IMR-90 (cell line): ENCODE measurements at regions not wholly inside any gene's neighbourhood (a gene's known extent, or its start where the extent isn't known, plus 50 kb on each side); places are given as distances from the start of the nearest gene placed in this dataset.
A peak's percentile ranks its signal among the peaks of the same experiment; 100 is the strongest.

Experiments
- ATAC-seq: fragments of 200-7000 bp; cut with Tn5 transposase; 2 replicates; pipeline ENCODE4 v1.9.1; 2020; ENCODE audit warnings: low read depth, mild to moderate bottlenecking, moderate library complexity
- BruUV-seq: library from RNA; stranded (reverse); fragments of 400-500 nt; replicated peaks from 2 replicates; lab custom pipeline; 2021; lab: Mats Ljungman, UMichigan
- CTCF ChIA-PET: fragments of 300-600 bp; formaldehyde crosslinking; extraction: SDS; loops from one replicate; lab custom pipeline; 2021; ENCODE audit warnings: antibody characterized with exemption; lab: Yijun Ruan, JAX
- POLR2A ChIA-PET: fragments of 300-600 bp; sonication (Branson Sonifier 250); formaldehyde crosslinking; loops from one replicate; lab custom pipeline; 2022; ENCODE audit warnings: antibody characterized with exemption; ENCODE audit not compliant: unreplicated experiment; lab: Charles Lee
- DNase-seq: peaks from one replicate; pipeline ENCODE4 v3.0.0; 2013
- H2AFZ ChIP-seq: replicated peaks from 2 replicates; pipeline ENCODE3; 2013; ENCODE audit warnings: low read length, mild to moderate bottlenecking; ENCODE audit not compliant: poor library complexity
- H2AK5ac ChIP-seq: 2 replicates; pipeline ENCODE4 v1.6.1; 2013; ENCODE audit warnings: low read depth, low read length, inconsistent platforms
- H2AK9ac ChIP-seq: replicated peaks from 2 replicates; pipeline ENCODE3; 2013; ENCODE audit warnings: mild to moderate bottlenecking, low read depth, low read length, moderate library complexity; ENCODE audit not compliant: poor library complexity
- H2BK120ac ChIP-seq: 2 replicates; pipeline ENCODE4 v1.6.1; 2013; ENCODE audit warnings: low read depth, low read length, inconsistent platforms
- H2BK15ac ChIP-seq: 3 replicates; pipeline ENCODE4 v1.6.1; 2013; ENCODE audit warnings: low read depth, low read length, inconsistent platforms
- H2BK20ac ChIP-seq: 2 replicates; pipeline ENCODE4 v1.6.1; 2013; ENCODE audit warnings: low read depth, mild to moderate bottlenecking, inconsistent platforms, low read length, moderate library complexity
- H2BK5ac ChIP-seq: 2 replicates; pipeline ENCODE4 v1.6.1; 2013; ENCODE audit warnings: mild to moderate bottlenecking, low read depth, low read length, inconsistent platforms; ENCODE audit not compliant: poor library complexity, severe bottlenecking
- H3K14ac ChIP-seq: replicated peaks from 2 replicates; pipeline ENCODE4 v1.6.1; 2013; ENCODE audit warnings: low read depth, low read length, inconsistent platforms
- H3K18ac ChIP-seq: 2 replicates; pipeline ENCODE4 v1.6.1; 2013; ENCODE audit warnings: low read depth, low read length, control low read depth
- H3K23ac ChIP-seq: 2 replicates; pipeline ENCODE4 v1.6.1; 2013; ENCODE audit warnings: low read depth, low read length, inconsistent platforms
- H3K27ac ChIP-seq: 2 replicates; pipeline ENCODE4 v1.5.1; 2013; ENCODE audit warnings: mild to moderate bottlenecking, control low read depth, low read length; ENCODE audit not compliant: insufficient read depth
- H3K27me3 ChIP-seq: 2 replicates; pipeline ENCODE4 v1.6.1; 2013; ENCODE audit warnings: low read length; ENCODE audit not compliant: control insufficient read depth, insufficient read depth
- H3K36me3 ChIP-seq: 2 replicates; pipeline ENCODE4 v1.6.1; 2013; ENCODE audit warnings: low read length, mixed read lengths; ENCODE audit not compliant: control insufficient read depth, insufficient read depth
- H3K4ac ChIP-seq: 2 replicates; pipeline ENCODE4 v1.6.1; 2013; ENCODE audit warnings: low read depth, low read length, inconsistent platforms
- H3K4me1 ChIP-seq: 2 replicates; pipeline ENCODE4 v1.6.1; 2013; ENCODE audit warnings: low read length, mixed read lengths; ENCODE audit not compliant: control insufficient read depth, insufficient read depth
- H3K4me2 ChIP-seq: 2 replicates; pipeline ENCODE4 v1.6.1; 2013; ENCODE audit warnings: low read depth, mild to moderate bottlenecking, control low read depth, low read length, moderate library complexity
- H3K4me3 ChIP-seq: 2 replicates; pipeline ENCODE4 v1.5.1; 2013; ENCODE audit warnings: low read depth, mild to moderate bottlenecking, control low read depth, low read length, moderate library complexity; ENCODE audit not compliant: insufficient read depth
- H3K56ac ChIP-seq: 2 replicates; pipeline ENCODE4 v1.6.1; 2013; ENCODE audit warnings: low read length, inconsistent platforms; ENCODE audit not compliant: insufficient read depth; ENCODE audit errors: extremely low read depth
- H3K79me1 ChIP-seq, 2 experiments: 2 replicates each; pipeline ENCODE4 v1.6.1; 2013; ENCODE audit warnings: low read length in 2 of 2, inconsistent platforms in 1 of 2, low read depth in 1 of 2
- H3K9ac ChIP-seq: 2 replicates; pipeline ENCODE4 v1.6.1; 2013; ENCODE audit warnings: low read depth, low read length, control low read depth
- H3K9me1 ChIP-seq: 2 replicates; pipeline ENCODE4 v1.6.1; 2013; ENCODE audit warnings: low read length, inconsistent platforms; ENCODE audit not compliant: insufficient read depth
- H3K9me3 ChIP-seq: 2 replicates; pipeline ENCODE4 v1.6.1; 2013; ENCODE audit warnings: low read length; ENCODE audit not compliant: control insufficient read depth, insufficient read depth
- H4K20me1 ChIP-seq: 2 replicates; pipeline ENCODE4 v1.6.1; 2013; ENCODE audit warnings: low read length, inconsistent platforms; ENCODE audit not compliant: insufficient read depth
- H4K5ac ChIP-seq: 2 replicates; pipeline ENCODE4 v1.6.1; 2013; ENCODE audit warnings: mild to moderate bottlenecking, low read depth, low read length, control low read depth
- H4K8ac ChIP-seq, 2 experiments: 2 replicates each; pipeline ENCODE4 v1.6.1; 2013; ENCODE audit warnings: low read depth in 2 of 2, low read length in 2 of 2, control low read depth in 1 of 2, inconsistent platforms in 1 of 2
- H4K91ac ChIP-seq: 2 replicates; pipeline ENCODE4 v1.6.1; 2013; ENCODE audit warnings: low read depth, low read length, inconsistent platforms; ENCODE audit not compliant: insufficient read depth
- BHLHE40 ChIP-seq: fragments of 150-350 bp; IDR thresholded peaks from 2 replicates; pipeline ENCODE4 v1.6.1; 2016; ENCODE audit warnings: mild to moderate bottlenecking, low read depth, low read length
- CEBPB ChIP-seq: IDR thresholded peaks from 2 replicates; pipeline ENCODE4 v1.6.1; 2012; ENCODE audit warnings: low read depth, low read length, improper control_type of control experiment
- CHD1 ChIP-seq: IDR thresholded peaks from 2 replicates; pipeline ENCODE4 v1.6.1; 2012; ENCODE audit warnings: low read depth, low read length, improper control_type of control experiment
- CTCF ChIP-seq: conservative IDR thresholded peaks from 2 replicates; pipeline ENCODE4 v1.5.1; 2012; ENCODE audit warnings: mild to moderate bottlenecking, low read depth, low read length, improper control_type of control experiment
- FOS ChIP-seq: fragments of 150-350 bp; IDR thresholded peaks from 2 replicates; pipeline ENCODE4 v1.6.1; 2016; ENCODE audit warnings: low read depth, low read length
- MAZ ChIP-seq: IDR thresholded peaks from 2 replicates; pipeline ENCODE4 v1.6.1; 2012; ENCODE audit warnings: low read depth, mild to moderate bottlenecking, low read length, improper control_type of control experiment, moderate library complexity, borderline replicate concordance
- POLR2A ChIP-seq: IDR thresholded peaks from 2 replicates; pipeline ENCODE4 v1.6.1; 2012; ENCODE audit warnings: mild to moderate bottlenecking, low read depth, low read length
- RAD21 ChIP-seq: IDR thresholded peaks from 2 replicates; pipeline ENCODE4 v1.6.1; 2012; ENCODE audit warnings: low read length, improper control_type of control experiment
- RCOR1 ChIP-seq: IDR thresholded peaks from 2 replicates; pipeline ENCODE4 v1.6.1; 2012; ENCODE audit warnings: mild to moderate bottlenecking, low read length, improper control_type of control experiment; ENCODE audit not compliant: insufficient replicate concordance
- RFX5 ChIP-seq: IDR thresholded peaks from 2 replicates; pipeline ENCODE4 v1.8.0; 2012; ENCODE audit warnings: low read depth, mild to moderate bottlenecking, low read length, moderate library complexity
- WGBS, 2 experiments: methylation state at CpG; one replicate each; pipeline versions ENCODE4 v1.1.5 to v1.1.7; 2013; ENCODE audit warnings: missing lambda C conversion rate in 2 of 2; ENCODE audit not compliant: insufficient read length in 1 of 2; ENCODE audit errors: extremely low coverage in 2 of 2; 5-methylcytosine and 5-hydroxymethylcytosine counted together
- dilution Hi-C: fragments of 300-500 bp; cut with HindIII; formaldehyde crosslinking; loops from one replicate; pipeline ENCODE4 v1.14.3; 2018; ENCODE audit warnings: low sequenced_read_pairs; ENCODE audit not compliant: unreplicated experiment
- in situ Hi-C: fragments of 300-500 bp; cut with MboI; formaldehyde crosslinking; loops from 3 replicates; pipeline ENCODE4 v1.14.3; 2019; ENCODE audit warnings: low sequenced_read_pairs, inconsistent platforms, mixed read lengths
- intact Hi-C: fragments of 100-400 bp; cut with micrococcal nuclease; formaldehyde crosslinking; loops from 2 replicates; pipeline ENCODE4 v1.10.0; 2022
- TF ChIP-seq, protein P1 (sequence below): fragments of 150-350 bp; IDR thresholded peaks from 2 replicates; pipeline ENCODE4 v1.6.1; 2017; ENCODE audit warnings: mild to moderate bottlenecking, antibody characterized with exemption, low read length, low read depth
- TF ChIP-seq, protein P2 (sequence below): fragments of 150-350 bp; IDR thresholded peaks from 2 replicates; pipeline ENCODE4 v1.6.1; 2016; ENCODE audit warnings: low read depth, mild to moderate bottlenecking, low read length, moderate library complexity, borderline replicate concordance

DNA sequence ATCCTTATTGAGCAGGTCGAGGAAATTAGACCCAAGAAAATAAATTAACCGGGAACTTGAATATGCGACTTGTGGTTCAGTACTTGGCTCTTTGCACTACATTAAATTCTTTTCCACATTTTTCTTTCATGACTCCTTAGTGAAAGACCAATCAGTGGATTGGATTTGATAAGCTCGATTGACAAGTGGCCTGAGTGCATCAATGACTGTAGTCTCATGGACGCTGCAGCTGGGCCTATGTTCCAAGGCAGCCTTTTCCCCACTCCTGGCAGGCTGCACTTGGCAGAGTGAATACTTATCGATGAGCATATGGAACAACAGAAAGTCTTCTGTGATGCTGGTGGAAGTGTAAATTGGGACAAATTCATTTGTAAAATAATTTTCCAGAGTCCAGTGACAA, 210.8 kb upstream of the EXOC2 start:
- dilution Hi-C loops, result no loop called here
- H2BK120ac ChIP-seq, result no peak overlapping the region
- no peak overlapping the region for H4K5ac ChIP-seq
- ChIA-PET POLR2A (no interaction called here), CTCF (interaction anchor here (0.6 kb wide), 1 partner anchor 352 kb away, joined by 3 read pairs; no protein-coding TSS in a partner anchor)
- H3K9me3 ChIP-seq, result no peaks in the 10 kb centered on the region
- peaks cover 20% of the 10 kb centered on the region for H3K27me3 ChIP-seq
- no peak overlapping the region for H3K4ac ChIP-seq
- no peak overlapping the region for H3K4me3 ChIP-seq
- H2BK5ac ChIP-seq, result no peak overlapping the region
- peak; percentile 32; the same call in 1 of the 2 replicates for ATAC-seq
- H3K14ac ChIP-seq, result no peak overlapping the region
- no CpG with 5 or more reads among the region's 6 CpGs for WGBS, 2 experiments
- no peak overlapping the region for H4K8ac ChIP-seq
- H4K20me1 ChIP-seq, result no peaks in the 10 kb centered on the region
- H3K4me2 ChIP-seq, result no peak overlapping the region
- intact Hi-C loops, result no loop called here
- H2BK15ac ChIP-seq, result no peak overlapping the region
- H2AFZ ChIP-seq, result no peak overlapping the region
- H3K18ac ChIP-seq, result no peak overlapping the region
- no TSS peak for BruUV-seq
- no peaks in the 10 kb centered on the region for H3K9me1 ChIP-seq
- H4K91ac ChIP-seq, result no peak overlapping the region
- no peaks in the 10 kb centered on the region; the same call in 1 of the 2 replicates for H3K4me1 ChIP-seq
- H2AK9ac ChIP-seq, result no peak overlapping the region
- H3K27ac ChIP-seq, result no peak overlapping the region
- no peak overlapping the region for H3K9ac ChIP-seq
- no peaks in the 10 kb centered on the region for H3K79me1 ChIP-seq
- H3K36me3 ChIP-seq, result no peaks in the 10 kb centered on the region
- H2BK20ac ChIP-seq, result no peak overlapping the region
- TF ChIP-seq RAD21 (no peak), RCOR1 (no peak), POLR2A (no peak), MAZ (no peak), RFX5 (no peak), CEBPB (no peak), CTCF (no peak), FOS (no peak), CHD1 (no peak), BHLHE40 (no peak)
- TF ChIP-seq, protein P1, sequence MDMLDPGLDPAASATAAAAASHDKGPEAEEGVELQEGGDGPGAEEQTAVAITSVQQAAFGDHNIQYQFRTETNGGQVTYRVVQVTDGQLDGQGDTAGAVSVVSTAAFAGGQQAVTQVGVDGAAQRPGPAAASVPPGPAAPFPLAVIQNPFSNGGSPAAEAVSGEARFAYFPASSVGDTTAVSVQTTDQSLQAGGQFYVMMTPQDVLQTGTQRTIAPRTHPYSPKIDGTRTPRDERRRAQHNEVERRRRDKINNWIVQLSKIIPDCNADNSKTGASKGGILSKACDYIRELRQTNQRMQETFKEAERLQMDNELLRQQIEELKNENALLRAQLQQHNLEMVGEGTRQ, result no peak
- TF ChIP-seq, protein P2, sequence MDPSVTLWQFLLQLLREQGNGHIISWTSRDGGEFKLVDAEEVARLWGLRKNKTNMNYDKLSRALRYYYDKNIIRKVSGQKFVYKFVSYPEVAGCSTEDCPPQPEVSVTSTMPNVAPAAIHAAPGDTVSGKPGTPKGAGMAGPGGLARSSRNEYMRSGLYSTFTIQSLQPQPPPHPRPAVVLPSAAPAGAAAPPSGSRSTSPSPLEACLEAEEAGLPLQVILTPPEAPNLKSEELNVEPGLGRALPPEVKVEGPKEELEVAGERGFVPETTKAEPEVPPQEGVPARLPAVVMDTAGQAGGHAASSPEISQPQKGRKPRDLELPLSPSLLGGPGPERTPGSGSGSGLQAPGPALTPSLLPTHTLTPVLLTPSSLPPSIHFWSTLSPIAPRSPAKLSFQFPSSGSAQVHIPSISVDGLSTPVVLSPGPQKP, result no peak
- in situ Hi-C loops, result loop anchor here (25.0 kb wide), 1 partner anchor 484 kb away; the partner anchor contains the start of gene FOXF2
- no peak overlapping the region for H3K23ac ChIP-seq
- DNase-seq, result peak; percentile 36
- H2AK5ac ChIP-seq, result no peak overlapping the region
- no peak overlapping the region for H3K56ac ChIP-seq
